GM12878 (cell line): ENCODE measurements at regions not wholly inside any gene's neighbourhood (a gene's known extent, or its start where the extent isn't known, plus 50 kb on each side); places are given as distances from the start of the nearest gene placed in this dataset.

Experiments used
- ATAC-seq: fragments of 200-7000 bp; cut with Tn5 transposase; 3 replicates; pipeline ENCODE4 v1.9.1; 2020; ENCODE audit warnings: mild to moderate bottlenecking, moderate library complexity
- BruUV-seq: library from RNA; stranded (reverse); fragments of 400-500 nt; replicated peaks from 2 replicates; lab custom pipeline; 2021; lab: Mats Ljungman, UMichigan
- CTCF ChIA-PET: fragments of 300-600 bp; sonication (Branson Sonifier 250); formaldehyde crosslinking; extraction: SDS; loops from one replicate; lab custom pipeline; 2021; ENCODE audit warnings: inconsistent platforms; lab: Yijun Ruan, JAX
- POLR2A ChIA-PET: fragments of 350-600 bp; formaldehyde crosslinking; extraction: SDS; loops from one replicate; lab custom pipeline; 2021; ENCODE audit warnings: inconsistent platforms; lab: Charles Lee
- RAD21 ChIA-PET: fragments of 300-600 bp; sonication (Branson Sonifier 250); formaldehyde crosslinking; loops from one replicate; lab custom pipeline; 2023; ENCODE audit warnings: antibody characterized with exemption; ENCODE audit not compliant: unreplicated experiment; lab: Charles Lee
- SMC1A ChIA-PET: fragments of 300-600 bp; sonication (Branson Sonifier 250); formaldehyde crosslinking; loops from one replicate; lab custom pipeline; 2023; ENCODE audit not compliant: unreplicated experiment, uncharacterized antibody; lab: Charles Lee
- DNase-seq: peaks from one replicate; pipeline ENCODE4 v3.0.0-alpha.2; 2011; ENCODE audit warnings: low read depth, low spot score
- FAIRE-seq: peaks from 3 replicates; lab custom pipeline; 2011; peaks lifted over from hg19 to GRCh38; lab: Jason Lieb, UNC
- H2AFZ ChIP-seq: 2 replicates; pipeline ENCODE4 v1.6.0; 2011; ENCODE audit warnings: low read depth, low read length, control low read depth; ENCODE audit not compliant: control insufficient read depth
- H3K27ac ChIP-seq: 2 replicates; pipeline ENCODE4 v1.5.1; 2011; ENCODE audit warnings: control low read depth; ENCODE audit not compliant: control insufficient read depth, insufficient read depth
- H3K27me3 ChIP-seq, 2 experiments: replicated peaks in 1 of 2; 2 replicates each; pipeline versions ENCODE4 v1.6.0 to v1.6.1; 2011; ENCODE audit warnings: low read length in 1 of 2; ENCODE audit not compliant: control insufficient read depth in 2 of 2, insufficient read depth in 2 of 2
- H3K36me3 ChIP-seq, 2 experiments: 2 replicates each; pipeline ENCODE4 v1.5.1; 2011; ENCODE audit warnings: low read length in 1 of 2; ENCODE audit not compliant: control insufficient read depth in 2 of 2, insufficient read depth in 2 of 2
- H3K4me1 ChIP-seq: 2 replicates; pipeline ENCODE4 v1.6.1; 2011; ENCODE audit warnings: mild to moderate bottlenecking, low read length, moderate library complexity, mixed read lengths; ENCODE audit not compliant: control insufficient read depth, insufficient read depth
- H3K4me2 ChIP-seq: 2 replicates; pipeline ENCODE4 v1.6.0; 2011; ENCODE audit warnings: control low read depth; ENCODE audit not compliant: control insufficient read depth, insufficient read depth
- H3K4me3 ChIP-seq: fragments of 200-600 bp; sonication (generic); 2 replicates; pipeline ENCODE4 v1.5.1; 2016
- H3K79me2 ChIP-seq: 2 replicates; pipeline ENCODE4 v1.6.0; 2011; ENCODE audit warnings: low read length; ENCODE audit not compliant: control insufficient read depth, insufficient read depth
- H3K9ac ChIP-seq: 2 replicates; pipeline ENCODE4 v1.8.0; 2011; ENCODE audit warnings: low read length, control low read depth, mixed read lengths; ENCODE audit not compliant: control insufficient read depth, insufficient read depth
- H3K9me3 ChIP-seq: replicated peaks from 3 replicates; pipeline ENCODE4 v1.5.1; 2011; ENCODE audit warnings: mild to moderate bottlenecking, low read length; ENCODE audit not compliant: control insufficient read depth, insufficient read depth
- H4K20me1 ChIP-seq: 2 replicates; pipeline ENCODE4 v1.6.0; 2011; ENCODE audit not compliant: control insufficient read depth, insufficient read depth
- CBFB ChIP-seq: IDR thresholded peaks from 2 replicates; pipeline ENCODE4 v1.6.1; 2016; ENCODE audit warnings: antibody characterized with exemption, low read depth
- CEBPB ChIP-seq, 2 experiments: fragments of 150-350 bp in 1 of 2; IDR thresholded peaks; 2 replicates each; pipeline ENCODE4 v1.6.1; 2012 to 2014; ENCODE audit warnings: low read depth in 2 of 2, low read length in 2 of 2, borderline replicate concordance in 1 of 2, inconsistent platforms in 1 of 2
- FOXK2 ChIP-seq: fragments of 450-650 bp; IDR thresholded peaks from 2 replicates; pipeline ENCODE4 v1.6.1; 2017; ENCODE audit warnings: mild to moderate bottlenecking, moderate library complexity
- HCFC1 ChIP-seq: fragments of 150-350 bp; IDR thresholded peaks from 2 replicates; pipeline ENCODE4 v1.6.1; 2014; ENCODE audit warnings: low read length
- HDAC6 ChIP-seq: fragments of 200-600 bp; sonication (generic); IDR thresholded peaks from one replicate; pipeline ENCODE4 v1.8.0; 2017; ENCODE audit warnings: antibody characterized with exemption; ENCODE audit not compliant: unreplicated experiment
- HSF1 ChIP-seq: fragments of 150-350 bp; IDR thresholded peaks from 2 replicates; pipeline ENCODE4 v1.6.1; 2014; ENCODE audit warnings: mild to moderate bottlenecking, low read depth, low read length
- IKZF1 ChIP-seq: fragments of 450-650 bp; conservative IDR thresholded peaks from 2 replicates; pipeline ENCODE4 v1.6.1; 2017; ENCODE audit warnings: antibody characterized with exemption, mild to moderate bottlenecking
- MYB ChIP-seq: fragments of 150-350 bp; IDR thresholded peaks from 2 replicates; pipeline ENCODE4 v1.6.1; 2014; ENCODE audit warnings: mild to moderate bottlenecking, low read depth, low read length, borderline replicate concordance
- SREBF1 ChIP-seq: IDR thresholded peaks from 2 replicates; pipeline ENCODE4 v1.6.1; 2012; ENCODE audit warnings: mild to moderate bottlenecking, low read length
- TCF7 ChIP-seq: IDR thresholded peaks from 2 replicates; pipeline ENCODE4 v1.6.1; 2014; ENCODE audit warnings: antibody characterized with exemption, borderline replicate concordance
- USF1 ChIP-seq: IDR thresholded peaks from 2 replicates; pipeline ENCODE4 v1.6.1; 2011; ENCODE audit warnings: borderline replicate concordance, low read depth, mild to moderate bottlenecking, moderate library complexity, mixed read lengths, low read length; ENCODE audit not compliant: insufficient read depth; ENCODE audit errors: extremely low read length
- ZBTB4 ChIP-seq: fragments of 450-650 bp; formaldehyde crosslinking; IDR thresholded peaks from 2 replicates; pipeline ENCODE4 v1.4.0; 2022; ENCODE audit warnings: mild to moderate bottlenecking, moderate library complexity
- ZNF687 ChIP-seq: fragments of 450-650 bp; IDR thresholded peaks from 2 replicates; pipeline ENCODE4 v1.6.1; 2017; ENCODE audit warnings: mild to moderate bottlenecking, moderate library complexity
- WGBS: methylation state at CpG from one replicate; pipeline ENCODE4 v1.1.6; 2016; ENCODE audit warnings: low lambda C conversion rate; ENCODE audit not compliant: insufficient replicate concordance, insufficient coverage; ENCODE audit errors: missing lambda C conversion rate; 5-methylcytosine and 5-hydroxymethylcytosine counted together
- in situ Hi-C: fragments of 300-500 bp; cut with MboI; formaldehyde crosslinking; loops from 9 replicates; pipeline ENCODE4 v1.14.3; 2018; ENCODE audit warnings: mixed read lengths
- intact Hi-C: fragments of 100-400 bp; cut with micrococcal nuclease; formaldehyde crosslinking; loops from one replicate; pipeline ENCODE4 v1.14.2; 2022; ENCODE audit not compliant: unreplicated experiment

GRCh38 chr9:87306006-87306405 lies 191.7 kb upstream of the DAPK1 start:
- Histone ChIP-seq H3K4me2 (no peak overlapping the region), H3K36me3 (no peaks in the 10 kb centered on the region), H2AFZ (no peak overlapping the region), H4K20me1 (no peaks in the 10 kb centered on the region), H3K79me2 (no peaks in the 10 kb centered on the region), H3K9me3 (no peaks in the 10 kb centered on the region), H3K4me3 (no peak overlapping the region), H3K27me3 (no peaks in the 10 kb centered on the region; a peak in 3 of 4 replicates), H3K27ac (no peak overlapping the region), H3K4me1 (no peaks in the 10 kb centered on the region), H3K9ac (no peak overlapping the region)
- ChIA-PET SMC1A (no interaction called here), RAD21 (no interaction called here), CTCF (no interaction called here), POLR2A (no interaction called here)
- intact Hi-C loops (no loop called here), in situ Hi-C loops (no loop called here)
- no TSS peak for BruUV-seq
- no peak for FAIRE-seq
- TF ChIP-seq FOXK2: no peak
- TF ChIP-seq HCFC1: no peak
- no peak for TF ChIP-seq CBFB
- TF ChIP-seq ZBTB4: no peak
- no peak for TF ChIP-seq TCF7
- no peak for TF ChIP-seq USF1
- no peak for TF ChIP-seq MYB
- TF ChIP-seq HSF1: no peak
- TF ChIP-seq HDAC6: no peak
- no peak for TF ChIP-seq ZNF687
- TF ChIP-seq IKZF1: no peak
- no peak for TF ChIP-seq SREBF1
- no peak for TF ChIP-seq CEBPB (IDR thresholded peaks at IDR 0.05; ENCODE audit: borderline replicate concordance in 1 of 2, low read depth in 2 of 2, low read length in 2 of 2)
- DNase-seq: no peak
- 15% methylated on average over 3 of the region's 3 CpGs for WGBS
- ATAC-seq: no peak
